HepG2 (cell line): ENCODE measurements at regions not wholly inside any gene's neighbourhood (a gene's known extent, or its start where the extent isn't known, plus 50 kb on each side); places are given as distances from the start of the nearest gene placed in this dataset.

Experiments used
- ATAC-seq: fragments of 200-7000 bp; cut with Tn5 transposase; 3 replicates; pipeline ENCODE4 v1.9.1; 2020; ENCODE audit warnings: mild to moderate bottlenecking, moderate library complexity
- BruUV-seq: library from RNA; stranded (reverse); fragments of 400-500 nt; replicated peaks from 2 replicates; lab custom pipeline; 2021; lab: Mats Ljungman, UMichigan
- CTCF ChIA-PET: fragments of 300-600 bp; formaldehyde crosslinking; extraction: SDS; loops from one replicate; lab custom pipeline; 2021; ENCODE audit warnings: low total read pairs, inconsistent platforms, low intra/inter-chr PET ratio; lab: Yijun Ruan, JAX
- POLR2A ChIA-PET: fragments of 350-600 bp; sonication (Branson Sonifier 250); formaldehyde crosslinking; loops from one replicate; lab custom pipeline; 2020; ENCODE audit warnings: antibody characterized with exemption, inconsistent platforms; lab: Yijun Ruan, JAX
- DNase-seq: peaks from one replicate; pipeline ENCODE4 v3.0.0-alpha.2; 2015; ENCODE audit warnings: low spot score
- FAIRE-seq: peaks from 3 replicates; lab custom pipeline; 2011; peaks lifted over from hg19 to GRCh38; lab: Jason Lieb, UNC
- H2AFZ ChIP-seq: one replicate; pipeline ENCODE4 v1.6.1; 2011; ENCODE audit warnings: low read length, inconsistent platforms
- H3K27ac ChIP-seq: fragments of 300-600 bp; 3 replicates; pipeline ENCODE4 v1.8.0; 2011; ENCODE audit warnings: mixed run types, mild to moderate bottlenecking, mixed read lengths, low read length, inconsistent platforms; ENCODE audit not compliant: insufficient read depth; ENCODE audit errors: extremely low read length
- H3K27me3 ChIP-seq, 2 experiments: fragments of 200-600 bp in 1 of 2; 2 replicates in 1 of 2; 3 replicates in 1 of 2; pipeline versions ENCODE4 v1.6.0 to v1.8.0; 2011; ENCODE audit warnings: low read length in 2 of 2, mild to moderate bottlenecking in 2 of 2, moderate library complexity in 2 of 2, inconsistent platforms in 1 of 2; ENCODE audit not compliant: insufficient read depth in 2 of 2, control insufficient read depth in 1 of 2
- H3K36me3 ChIP-seq, 2 experiments: fragments of 200-600 bp in 1 of 2; replicated peaks in 1 of 2; 2 replicates in 1 of 2; 3 replicates in 1 of 2; pipeline versions ENCODE4 v1.5.1 to v1.8.0; 2011; ENCODE audit warnings: low read length in 2 of 2, inconsistent platforms in 1 of 2; ENCODE audit not compliant: insufficient read depth in 2 of 2, control insufficient read depth in 1 of 2
- H3K4me1 ChIP-seq: 2 replicates; pipeline ENCODE4 v1.5.1; 2012; ENCODE audit warnings: low read length, inconsistent platforms; ENCODE audit not compliant: insufficient read depth
- H3K4me2 ChIP-seq: 2 replicates; pipeline ENCODE4 v1.6.0; 2011; ENCODE audit warnings: low read depth, low read length, inconsistent platforms
- H3K4me3 ChIP-seq, 3 experiments: fragments of 200-600 bp in 1 of 3; sonication (generic), shearing (Covaris generic) in 1 of 3; replicated peaks in 1 of 3; 2 replicates each; pipeline ENCODE4 v1.5.1; 2011 to 2016; ENCODE audit warnings: low read length in 3 of 3, inconsistent platforms in 2 of 3, low read depth in 2 of 3, mild to moderate bottlenecking in 2 of 3, control low read depth in 1 of 3, mixed read lengths in 1 of 3; ENCODE audit not compliant: insufficient read depth in 1 of 3
- H3K79me2 ChIP-seq: one replicate; pipeline ENCODE4 v1.6.1; 2011; ENCODE audit warnings: low read length, inconsistent platforms; ENCODE audit not compliant: insufficient read depth
- H3K9ac ChIP-seq: 2 replicates; pipeline ENCODE4 v1.6.0; 2011; ENCODE audit warnings: mild to moderate bottlenecking, low read depth, low read length, inconsistent platforms; ENCODE audit not compliant: insufficient read depth
- H3K9me3 ChIP-seq: 2 replicates; pipeline ENCODE4 v1.5.1; 2012; ENCODE audit warnings: mild to moderate bottlenecking, low read length
- H4K20me1 ChIP-seq: 2 replicates; pipeline ENCODE4 v1.6.0; 2011; ENCODE audit warnings: inconsistent platforms, mild to moderate bottlenecking, low read length, moderate library complexity; ENCODE audit not compliant: insufficient read depth
- DR1 ChIP-seq: sonication (generic); formaldehyde crosslinking; IDR thresholded peaks from 2 replicates; pipeline ENCODE4 v1.8.0; 2021; ENCODE audit warnings: mild to moderate bottlenecking, missing genetic modification reagents, inconsistent platforms
- HNRNPL ChIP-seq: fragments of 200-400 bp; formaldehyde crosslinking; IDR thresholded peaks from 2 replicates; pipeline ENCODE4 v1.6.1; 2017; ENCODE audit warnings: mild to moderate bottlenecking, low read depth, low read length
- HNRNPLL ChIP-seq: fragments of 200-400 bp; formaldehyde crosslinking; IDR thresholded peaks from 2 replicates; pipeline ENCODE4 v1.6.1; 2017; ENCODE audit warnings: mild to moderate bottlenecking, low read depth, low read length; ENCODE audit not compliant: poor library complexity, severe bottlenecking
- HOXD1 ChIP-seq: sonication (generic); formaldehyde crosslinking; IDR thresholded peaks from 2 replicates; pipeline ENCODE4 v1.5.0; 2020; ENCODE audit warnings: missing genetic modification reagents
- SIX4 ChIP-seq: sonication (generic); formaldehyde crosslinking; IDR thresholded peaks from 2 replicates; pipeline ENCODE4 v1.4.0; 2020; ENCODE audit warnings: missing genetic modification reagents
- ZBTB25 ChIP-seq: IDR thresholded peaks from 2 replicates; pipeline ENCODE4 v1.6.1; 2018; ENCODE audit warnings: missing genetic modification reagents
- ZNF251 ChIP-seq: sonication (generic); formaldehyde crosslinking; IDR thresholded peaks from 2 replicates; pipeline ENCODE4 v1.9.0; 2021; ENCODE audit warnings: mild to moderate bottlenecking, missing genetic modification reagents
- ZNF256 ChIP-seq: sonication (generic); formaldehyde crosslinking; conservative IDR thresholded peaks from 2 replicates; pipeline ENCODE4 v1.4.0; 2020; ENCODE audit warnings: missing genetic modification reagents
- ZNF333 ChIP-seq: sonication (generic); formaldehyde crosslinking; IDR thresholded peaks from 2 replicates; pipeline ENCODE4 v1.4.0; 2020; ENCODE audit warnings: mild to moderate bottlenecking, missing genetic modification reagents, borderline replicate concordance
- ZNF468 ChIP-seq: sonication (generic); formaldehyde crosslinking; IDR thresholded peaks from 2 replicates; pipeline ENCODE4 v1.8.0; 2022; ENCODE audit warnings: mild to moderate bottlenecking, moderate library complexity, missing genetic modification reagents
- ZNF839 ChIP-seq: sonication (generic); formaldehyde crosslinking; IDR thresholded peaks from 2 replicates; pipeline ENCODE4 v1.4.0; 2020; ENCODE audit warnings: missing genetic modification reagents, mild to moderate bottlenecking, borderline replicate concordance
- WGBS: methylation state at CpG from one replicate; pipeline ENCODE4 v1.1.6; 2017; ENCODE audit warnings: low lambda C conversion rate; 5-methylcytosine and 5-hydroxymethylcytosine counted together
- in situ Hi-C: cut with HindIII; loops from 2 replicates; pipeline ENCODE4 v1.10.0; 2017; ENCODE audit warnings: low pct_unique_long_range_greater_than_20kb; ENCODE audit not compliant: extremely low pct_ligation_motif_present
- intact Hi-C: fragments of 100-400 bp; cut with micrococcal nuclease; formaldehyde crosslinking; loops from one replicate; pipeline ENCODE4 v1.10.0; 2022; ENCODE audit not compliant: unreplicated experiment
- TF ChIP-seq, protein P1 (sequence below): fragments of 450-650 bp; IDR thresholded peaks from 2 replicates; pipeline ENCODE4 v1.6.1; 2017; ENCODE audit warnings: mild to moderate bottlenecking
- TF ChIP-seq, protein P2 (sequence below): sonication (generic); formaldehyde crosslinking; IDR thresholded peaks from 2 replicates; pipeline ENCODE4 v1.4.0; 2020; ENCODE audit warnings: missing genetic modification reagents; ENCODE audit errors: not compliant biosample characterization

GRCh38 chr2:147538821-147539220 lies 306.0 kb upstream of the ACVR2A start (continued):
- TF ChIP-seq ZNF839 (CRISPR knock-in tag) (no peak), SIX4 (CRISPR knock-in tag) (no peak), ZBTB25 (CRISPR knock-in tag) (no peak), ZNF256 (CRISPR knock-in tag) (no peak), ZNF468 (CRISPR knock-in tag) (no peak), ZNF333 (CRISPR knock-in tag) (no peak), ZNF251 (CRISPR knock-in tag) (no peak), HNRNPLL (no peak)

DNA sequence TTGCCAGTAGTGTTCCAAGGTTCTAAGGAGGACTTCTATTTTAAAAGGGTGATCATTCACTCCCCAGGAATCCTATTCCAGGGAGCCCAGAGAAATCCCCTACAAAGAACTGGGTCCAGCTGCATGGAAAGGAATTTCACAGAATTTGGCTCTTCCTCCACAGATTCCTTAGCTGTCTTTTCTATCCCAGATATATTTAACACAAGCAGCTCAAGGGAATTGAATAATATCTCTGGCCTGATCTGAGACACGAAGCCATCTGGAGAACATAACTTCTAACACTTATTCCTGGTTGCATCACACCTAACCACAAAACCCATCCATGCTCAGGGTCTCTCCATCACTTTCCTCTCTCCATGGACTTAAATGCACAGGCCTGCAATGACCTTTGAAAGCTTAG lies 306.7 kb upstream of the ACVR2A start:
- POLR2A ChIA-PET, result no interaction called here
- FAIRE-seq, result no peak

More for the DNA sequence above, 306.7 kb upstream of the ACVR2A start:
- no peaks in the 10 kb centered on the region for H3K36me3 ChIP-seq
- no peak overlapping the region for H3K4me3 ChIP-seq
- WGBS, result 4% methylated on average over 1 of the region's 1 CpG
- CTCF ChIA-PET, result no interaction called here
- no peaks in the 10 kb centered on the region for H3K79me2 ChIP-seq
- in situ Hi-C loops, result no loop called here
- no peak overlapping the region for H3K9ac ChIP-seq
- no peaks in the 10 kb centered on the region for H3K4me1 ChIP-seq
- no peak overlapping the region for H3K4me2 ChIP-seq
- BruUV-seq, result no TSS peak
- TF ChIP-seq HOXD1 (no peak), HNRNPL (no peak), DR1 (no peak)
- TF ChIP-seq, protein P1, sequence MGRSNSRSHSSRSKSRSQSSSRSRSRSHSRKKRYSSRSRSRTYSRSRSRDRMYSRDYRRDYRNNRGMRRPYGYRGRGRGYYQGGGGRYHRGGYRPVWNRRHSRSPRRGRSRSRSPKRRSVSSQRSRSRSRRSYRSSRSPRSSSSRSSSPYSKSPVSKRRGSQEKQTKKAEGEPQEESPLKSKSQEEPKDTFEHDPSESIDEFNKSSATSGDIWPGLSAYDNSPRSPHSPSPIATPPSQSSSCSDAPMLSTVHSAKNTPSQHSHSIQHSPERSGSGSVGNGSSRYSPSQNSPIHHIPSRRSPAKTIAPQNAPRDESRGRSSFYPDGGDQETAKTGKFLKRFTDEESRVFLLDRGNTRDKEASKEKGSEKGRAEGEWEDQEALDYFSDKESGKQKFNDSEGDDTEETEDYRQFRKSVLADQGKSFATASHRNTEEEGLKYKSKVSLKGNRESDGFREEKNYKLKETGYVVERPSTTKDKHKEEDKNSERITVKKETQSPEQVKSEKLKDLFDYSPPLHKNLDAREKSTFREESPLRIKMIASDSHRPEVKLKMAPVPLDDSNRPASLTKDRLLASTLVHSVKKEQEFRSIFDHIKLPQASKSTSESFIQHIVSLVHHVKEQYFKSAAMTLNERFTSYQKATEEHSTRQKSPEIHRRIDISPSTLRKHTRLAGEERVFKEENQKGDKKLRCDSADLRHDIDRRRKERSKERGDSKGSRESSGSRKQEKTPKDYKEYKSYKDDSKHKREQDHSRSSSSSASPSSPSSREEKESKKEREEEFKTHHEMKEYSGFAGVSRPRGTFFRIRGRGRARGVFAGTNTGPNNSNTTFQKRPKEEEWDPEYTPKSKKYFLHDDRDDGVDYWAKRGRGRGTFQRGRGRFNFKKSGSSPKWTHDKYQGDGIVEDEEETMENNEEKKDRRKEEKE, result no peak
- TF ChIP-seq, protein P2, sequence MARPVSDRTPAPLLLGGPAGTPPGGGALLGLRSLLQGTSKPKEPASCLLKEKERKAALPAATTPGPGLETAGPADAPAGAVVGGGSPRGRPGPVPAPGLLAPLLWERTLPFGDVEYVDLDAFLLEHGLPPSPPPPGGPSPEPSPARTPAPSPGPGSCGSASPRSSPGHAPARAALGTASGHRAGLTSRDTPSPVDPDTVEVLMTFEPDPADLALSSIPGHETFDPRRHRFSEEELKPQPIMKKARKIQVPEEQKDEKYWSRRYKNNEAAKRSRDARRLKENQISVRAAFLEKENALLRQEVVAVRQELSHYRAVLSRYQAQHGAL (CRISPR knock-in tag), result no peak
- DNase-seq, result no peak
- no peaks in the 10 kb centered on the region for H3K27me3 ChIP-seq
- ATAC-seq, result no peak
- H3K27ac ChIP-seq, result no peak overlapping the region
- intact Hi-C loops, result no loop called here
- no peak overlapping the region for H2AFZ ChIP-seq
- no peaks in the 10 kb centered on the region for H3K9me3 ChIP-seq
- H4K20me1 ChIP-seq, result no peaks in the 10 kb centered on the region
